ENCODE measurements at regions not wholly inside any gene's neighbourhood (a gene's known extent, or its start where the extent isn't known, plus 50 kb on each side); places are given as distances from the start of the nearest gene placed in this dataset.

- TF ChIP-seq CTCF (IDR thresholded peaks at IDR 0.05): no peak
- TF ChIP-seq POLR2AphosphoS5 (IDR thresholded peaks at IDR 0.05): no peak
These were observed 490.7 kb upstream of the PTPRD start for GRCh38 chr9:11103525-11103924.

Measured in transverse colon (tissue), 4 donors.